ENCODE measurements at regions not wholly inside any gene's neighbourhood (a gene's known extent, or its start where the extent isn't known, plus 50 kb on each side); places are given as distances from the start of the nearest gene placed in this dataset.

GRCh38 chr1:217026531-217026930 is 303.3 kb upstream of the ESRRG start:
- Histone ChIP-seq H3K9me3 (ENCODE audit: control insufficient read depth, insufficient read depth, low read length) (no peaks in the 10 kb centered on the region), H3F3A (ENCODE audit: control insufficient read depth, insufficient read depth) (no peaks in the 10 kb centered on the region), H3K4me2 (ENCODE audit: low read length) (0 out of 2 replicates have a peak overlapping the region, but pooled peaks have one; percentile 54)

GRCh38 chr1:217025381-217025780 is 302.2 kb upstream of the ESRRG start:
- no peak overlapping the region for H3K4me3 ChIP-seq (ENCODE audit: low read length)
- H3F3A ChIP-seq (ENCODE audit: control insufficient read depth, insufficient read depth): no peaks in the 10 kb centered on the region
- H3K27me3 ChIP-seq (ENCODE audit: control insufficient read depth, low read length): no peaks in the 10 kb centered on the region
- H3K27ac ChIP-seq (ENCODE audit: low read depth, low read length): no peak overlapping the region
- H3K4me1 ChIP-seq (ENCODE audit: control insufficient read depth, low read length): peaks cover 18% of the 10 kb centered on the region
- no peaks in the 10 kb centered on the region for H3K9me2 ChIP-seq (replicated peaks; ENCODE audit: control insufficient read depth, low read length)
- H3K9me3 ChIP-seq (ENCODE audit: control insufficient read depth, insufficient read depth, low read length): no peaks in the 10 kb centered on the region
- TF ChIP-seq EZH2phosphoT487 (IDR thresholded peaks at IDR 0.05; ENCODE audit: borderline replicate concordance, low read length) (no peak), CTCF (IDR thresholded peaks at IDR 0.05; ENCODE audit: low read depth, low read length, poor library complexity, severe bottlenecking) (no peak)
- no peaks in the 10 kb centered on the region for H4K20me1 ChIP-seq (ENCODE audit: control insufficient read depth, insufficient read depth, low read depth, low read length)
- no peaks in the 10 kb centered on the region for H3K36me3 ChIP-seq (ENCODE audit: control insufficient read depth, low read length)
- no peak overlapping the region for H3K4me2 ChIP-seq (ENCODE audit: low read length)
- H3K79me2 ChIP-seq (ENCODE audit: control insufficient read depth, low read length): no peaks in the 10 kb centered on the region

More at GRCh38 chr1:217026531-217026930, 303.3 kb upstream of the ESRRG start:
- TF ChIP-seq EZH2phosphoT487 (IDR thresholded peaks at IDR 0.05; ENCODE audit: borderline replicate concordance, low read length) (no peak), CTCF (IDR thresholded peaks at IDR 0.05; ENCODE audit: low read depth, low read length, poor library complexity, severe bottlenecking) (no peak)
- Histone ChIP-seq H3K79me2 (ENCODE audit: control insufficient read depth, low read length) (no peaks in the 10 kb centered on the region), H3K4me1 (ENCODE audit: control insufficient read depth, low read length) (peaks cover 18% of the 10 kb centered on the region), H3K4me3 (ENCODE audit: low read length) (no peak overlapping the region), H3K9me2 (replicated peaks; ENCODE audit: control insufficient read depth, low read length) (no peaks in the 10 kb centered on the region), H4K20me1 (ENCODE audit: control insufficient read depth, insufficient read depth, low read depth, low read length) (no peaks in the 10 kb centered on the region), H3K27me3 (ENCODE audit: control insufficient read depth, low read length) (no peaks in the 10 kb centered on the region), H3K36me3 (ENCODE audit: control insufficient read depth, low read length) (no peaks in the 10 kb centered on the region), H3K27ac (ENCODE audit: low read depth, low read length) (peak overlapping the region; percentile 52; the same call in 1 of the 2 replicates)

- Histone ChIP-seq H3K9me3 (ENCODE audit: control insufficient read depth, insufficient read depth, low read length) (no peaks in the 10 kb centered on the region), H3K4me3 (ENCODE audit: low read length) (no peak overlapping the region), H3K36me3 (ENCODE audit: control insufficient read depth, low read length) (no peaks in the 10 kb centered on the region), H3K4me2 (ENCODE audit: low read length) (no peak overlapping the region), H3K27me3 (ENCODE audit: control insufficient read depth, low read length) (no peaks in the 10 kb centered on the region), H3K27ac (ENCODE audit: low read depth, low read length) (no peak overlapping the region), H3K4me1 (ENCODE audit: control insufficient read depth, low read length) (peaks cover 18% of the 10 kb centered on the region), H3K79me2 (ENCODE audit: control insufficient read depth, low read length) (no peaks in the 10 kb centered on the region), H4K20me1 (ENCODE audit: control insufficient read depth, insufficient read depth, low read depth, low read length) (no peaks in the 10 kb centered on the region), H3K9me2 (replicated peaks; ENCODE audit: control insufficient read depth, low read length) (no peaks in the 10 kb centered on the region), H3F3A (ENCODE audit: control insufficient read depth, insufficient read depth) (no peaks in the 10 kb centered on the region)
- TF ChIP-seq CTCF (IDR thresholded peaks at IDR 0.05; ENCODE audit: low read depth, low read length, poor library complexity, severe bottlenecking): no peak
- no peak for TF ChIP-seq EZH2phosphoT487 (IDR thresholded peaks at IDR 0.05; ENCODE audit: borderline replicate concordance, low read length)
Measured at GRCh38 chr1:217024911-217025310, 301.7 kb upstream of the ESRRG start.

All from DOHH2 (cell line).